ENCODE measurements at regions not wholly inside any gene's neighbourhood (a gene's known extent, or its start where the extent isn't known, plus 50 kb on each side); places are given as distances from the start of the nearest gene placed in this dataset.
A peak's percentile ranks its signal among the peaks of the same experiment; 100 is the strongest.

GRCh38 chr7:81427461-81427860, 342.4 kb downstream of the HGF start:
- H3K4me3 ChIP-seq (replicated peaks in 1 of 2; ENCODE audit: low read depth in 2 of 2, low read length in 2 of 2): no peak overlapping the region
- TF ChIP-seq, protein P1, sequence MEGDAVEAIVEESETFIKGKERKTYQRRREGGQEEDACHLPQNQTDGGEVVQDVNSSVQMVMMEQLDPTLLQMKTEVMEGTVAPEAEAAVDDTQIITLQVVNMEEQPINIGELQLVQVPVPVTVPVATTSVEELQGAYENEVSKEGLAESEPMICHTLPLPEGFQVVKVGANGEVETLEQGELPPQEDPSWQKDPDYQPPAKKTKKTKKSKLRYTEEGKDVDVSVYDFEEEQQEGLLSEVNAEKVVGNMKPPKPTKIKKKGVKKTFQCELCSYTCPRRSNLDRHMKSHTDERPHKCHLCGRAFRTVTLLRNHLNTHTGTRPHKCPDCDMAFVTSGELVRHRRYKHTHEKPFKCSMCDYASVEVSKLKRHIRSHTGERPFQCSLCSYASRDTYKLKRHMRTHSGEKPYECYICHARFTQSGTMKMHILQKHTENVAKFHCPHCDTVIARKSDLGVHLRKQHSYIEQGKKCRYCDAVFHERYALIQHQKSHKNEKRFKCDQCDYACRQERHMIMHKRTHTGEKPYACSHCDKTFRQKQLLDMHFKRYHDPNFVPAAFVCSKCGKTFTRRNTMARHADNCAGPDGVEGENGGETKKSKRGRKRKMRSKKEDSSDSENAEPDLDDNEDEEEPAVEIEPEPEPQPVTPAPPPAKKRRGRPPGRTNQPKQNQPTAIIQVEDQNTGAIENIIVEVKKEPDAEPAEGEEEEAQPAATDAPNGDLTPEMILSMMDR (IDR thresholded peaks at IDR 0.05; ENCODE audit: low read depth, low read length): no peak
- no peak for DNase-seq (ENCODE audit: low read depth in 2 of 2)

GRCh38 chr7:81420526-81421226, 349.2 kb downstream of the HGF start:
- H3K4me3 ChIP-seq (replicated peaks in 1 of 2; ENCODE audit: low read depth in 2 of 2, low read length in 2 of 2): no peak overlapping the region
- TF ChIP-seq, protein P1 (IDR thresholded peaks at IDR 0.05; ENCODE audit: low read depth, low read length): no peak
- no peak for DNase-seq (ENCODE audit: low read depth in 2 of 2)

DNA sequence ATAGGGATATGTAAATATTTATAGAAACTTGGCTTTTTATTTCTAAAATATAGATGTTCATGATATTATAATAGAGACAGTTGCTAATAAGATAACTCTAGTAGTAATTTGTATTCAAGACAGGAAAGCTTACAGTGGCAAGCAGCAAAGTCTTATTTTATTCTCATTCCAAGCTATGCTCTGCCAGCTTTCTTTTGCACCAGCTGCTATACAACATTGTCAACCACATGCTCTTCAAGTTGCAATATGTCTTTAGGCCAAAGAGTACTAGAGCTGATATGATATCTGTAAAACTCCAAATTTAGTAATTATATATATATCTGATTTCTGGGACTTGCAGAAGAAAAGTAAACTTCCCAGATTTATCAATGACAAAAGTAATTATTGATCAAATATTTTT, 350.1 kb downstream of the HGF start:
- no peak overlapping the region for H3K4me3 ChIP-seq (replicated peaks in 1 of 2; ENCODE audit: low read depth in 2 of 2, low read length in 2 of 2)
- TF ChIP-seq, protein P1 (IDR thresholded peaks at IDR 0.05; ENCODE audit: low read depth, low read length): no peak

DNA sequence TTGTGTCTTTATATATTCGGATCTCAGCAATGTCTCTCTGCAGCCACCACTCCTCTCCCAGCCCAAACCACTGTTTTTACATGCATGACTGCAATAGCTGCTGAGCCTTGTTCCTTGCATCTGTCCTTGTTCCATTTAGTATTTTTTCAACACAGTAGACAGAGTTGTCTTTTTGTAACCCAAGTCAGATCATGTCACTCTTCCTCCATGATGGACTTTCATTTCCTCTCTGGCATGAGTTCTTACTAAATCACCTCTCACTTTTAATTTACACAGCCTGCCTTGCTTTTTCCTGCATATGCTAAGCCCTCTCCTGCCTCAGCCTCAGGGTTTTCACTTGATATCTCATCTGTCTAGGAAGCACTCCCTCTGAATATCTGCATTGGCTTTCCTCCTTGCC, 353.2 kb downstream of the HGF start:
- TF ChIP-seq, protein P1 (IDR thresholded peaks at IDR 0.05; ENCODE audit: low read depth, low read length): no peak
- no peak overlapping the region for H3K4me3 ChIP-seq (replicated peaks in 1 of 2; ENCODE audit: low read depth in 2 of 2, low read length in 2 of 2)
- DNase-seq (ENCODE audit: low read depth in 2 of 2): no peak

More for the DNA sequence above, 350.1 kb downstream of the HGF start:
- DNase-seq (ENCODE audit: low read depth in 2 of 2): no peak

DNA sequence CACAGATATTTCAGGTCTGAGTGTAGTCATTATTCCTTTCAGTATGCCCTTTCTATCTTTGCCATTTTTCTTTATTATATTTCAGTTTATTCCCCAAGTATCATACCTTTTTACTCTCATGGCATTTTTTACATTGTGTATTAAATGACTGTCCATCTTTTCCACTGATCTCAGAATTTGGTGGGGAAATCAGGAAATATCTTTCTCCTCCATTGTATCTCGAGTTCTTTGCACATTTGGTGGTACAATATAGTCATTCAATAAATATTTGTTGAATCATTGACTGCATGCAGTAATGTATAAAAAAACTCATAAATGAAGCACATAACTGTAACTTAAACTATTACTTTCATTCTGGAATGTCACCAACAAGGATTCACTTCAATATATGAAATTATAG, 354.7 kb downstream of the HGF start:
- TF ChIP-seq, protein P1 (IDR thresholded peaks at IDR 0.05; ENCODE audit: low read depth, low read length): no peak
- peak in 1 of 2 donors; percentile 72 for DNase-seq (ENCODE audit: low read depth in 2 of 2)
- no peak overlapping the region for H3K4me3 ChIP-seq (replicated peaks in 1 of 2; ENCODE audit: low read depth in 2 of 2, low read length in 2 of 2)

DNA sequence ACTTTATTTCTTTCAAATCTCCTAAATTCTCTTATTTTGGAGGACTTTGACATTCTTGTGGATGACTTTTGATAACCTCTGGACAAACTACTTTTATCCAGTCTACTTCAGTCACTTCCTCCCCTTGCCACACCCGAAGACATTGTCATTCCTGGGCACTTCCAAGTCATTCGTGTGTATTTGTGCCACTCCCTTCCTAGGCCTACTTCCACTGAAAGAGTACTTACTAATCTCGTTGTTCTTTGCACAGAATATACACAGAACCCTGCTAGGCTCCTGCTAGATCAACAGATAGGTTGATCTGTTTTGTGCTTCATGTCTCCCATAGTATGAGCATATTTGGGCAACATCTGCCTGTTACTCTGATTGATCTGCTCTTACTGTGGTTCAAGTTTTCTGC, 355.4 kb downstream of the HGF start:
- TF ChIP-seq, protein P1 (IDR thresholded peaks at IDR 0.05; ENCODE audit: low read depth, low read length): no peak
- H3K4me3 ChIP-seq (replicated peaks in 1 of 2; ENCODE audit: low read depth in 2 of 2, low read length in 2 of 2): no peak overlapping the region

More for the DNA sequence above, 355.4 kb downstream of the HGF start:
- DNase-seq (ENCODE audit: low read depth in 2 of 2): peak in 1 of 2 donors; percentile 36

Data from cardiac fibroblast (primary cell).